ENCODE measurements at regions not wholly inside any gene's neighbourhood (a gene's known extent, or its start where the extent isn't known, plus 50 kb on each side); places are given as distances from the start of the nearest gene placed in this dataset.

DNA sequence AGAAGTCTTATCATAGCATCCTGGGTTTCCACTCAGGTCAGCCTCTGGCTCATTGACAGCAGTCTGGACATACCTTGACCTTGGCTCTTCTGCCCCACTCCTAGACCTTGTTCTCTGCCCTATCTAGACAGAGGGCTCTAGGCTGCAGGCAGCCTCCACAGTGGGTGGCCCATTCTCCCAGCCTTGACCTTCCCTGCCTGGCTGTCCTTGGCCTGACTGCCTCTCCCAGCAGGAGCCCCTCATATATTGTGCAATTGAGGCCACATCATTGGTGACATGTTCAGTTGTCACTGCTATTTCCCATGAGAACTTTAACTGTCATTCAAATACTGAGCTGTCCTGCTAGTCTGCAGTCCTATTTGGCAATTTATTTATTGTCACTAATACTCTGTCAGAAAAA lies 503.4 kb downstream of the PLXNA4 start:
- no peaks in the 10 kb centered on the region for H3K9me3 ChIP-seq
- H3K27ac ChIP-seq = no peak overlapping the region
- no peaks in the 10 kb centered on the region for H3K36me3 ChIP-seq
- no peak overlapping the region for H3K4me3 ChIP-seq
- no peaks in the 10 kb centered on the region for H3K4me1 ChIP-seq
- H3K27me3 ChIP-seq = no peaks in the 10 kb centered on the region
- TF ChIP-seq, protein P1, sequence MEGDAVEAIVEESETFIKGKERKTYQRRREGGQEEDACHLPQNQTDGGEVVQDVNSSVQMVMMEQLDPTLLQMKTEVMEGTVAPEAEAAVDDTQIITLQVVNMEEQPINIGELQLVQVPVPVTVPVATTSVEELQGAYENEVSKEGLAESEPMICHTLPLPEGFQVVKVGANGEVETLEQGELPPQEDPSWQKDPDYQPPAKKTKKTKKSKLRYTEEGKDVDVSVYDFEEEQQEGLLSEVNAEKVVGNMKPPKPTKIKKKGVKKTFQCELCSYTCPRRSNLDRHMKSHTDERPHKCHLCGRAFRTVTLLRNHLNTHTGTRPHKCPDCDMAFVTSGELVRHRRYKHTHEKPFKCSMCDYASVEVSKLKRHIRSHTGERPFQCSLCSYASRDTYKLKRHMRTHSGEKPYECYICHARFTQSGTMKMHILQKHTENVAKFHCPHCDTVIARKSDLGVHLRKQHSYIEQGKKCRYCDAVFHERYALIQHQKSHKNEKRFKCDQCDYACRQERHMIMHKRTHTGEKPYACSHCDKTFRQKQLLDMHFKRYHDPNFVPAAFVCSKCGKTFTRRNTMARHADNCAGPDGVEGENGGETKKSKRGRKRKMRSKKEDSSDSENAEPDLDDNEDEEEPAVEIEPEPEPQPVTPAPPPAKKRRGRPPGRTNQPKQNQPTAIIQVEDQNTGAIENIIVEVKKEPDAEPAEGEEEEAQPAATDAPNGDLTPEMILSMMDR (IDR thresholded peaks at IDR 0.05) = no peak
- FAIRE-seq = no peak
- DNase-seq = no peak
- ATAC-seq = no peak
- intact Hi-C loops (cut with DNase I) = no loop called here

DNA sequence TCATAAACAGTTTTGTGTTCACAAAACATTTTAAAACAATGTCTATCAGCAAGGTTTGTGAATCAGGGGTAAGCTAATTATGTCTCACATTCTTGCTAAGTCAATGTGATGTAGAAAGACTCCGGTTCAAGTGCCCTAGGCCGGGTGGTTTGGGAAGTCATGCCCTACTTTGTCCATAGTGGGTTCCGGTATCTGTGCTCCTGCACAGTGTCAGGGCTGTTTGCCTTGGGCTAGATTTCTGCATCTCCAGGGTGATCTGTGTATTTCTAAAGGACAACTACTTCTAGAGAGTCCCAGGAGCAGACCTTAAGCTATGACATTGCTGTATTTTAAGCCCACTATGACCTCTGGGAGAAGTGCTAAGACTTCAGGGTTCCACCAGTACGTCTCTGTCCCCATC lies 504.1 kb downstream of the PLXNA4 start:
- intact Hi-C loops (cut with DNase I) = no loop called here
- DNase-seq (no peak), FAIRE-seq (no peak), ATAC-seq (no peak)
- Histone ChIP-seq H3K27me3 (no peaks in the 10 kb centered on the region), H3K4me3 (no peak overlapping the region), H3K36me3 (no peaks in the 10 kb centered on the region), H3K27ac (no peak overlapping the region), H3K4me1 (no peaks in the 10 kb centered on the region), H3K9me3 (no peaks in the 10 kb centered on the region)
- TF ChIP-seq, protein P1 (IDR thresholded peaks at IDR 0.05) = no peak
- WGBS, 2 donors = 82 to 91% methylated on average over 4 of the region's 4 CpGs

DNA sequence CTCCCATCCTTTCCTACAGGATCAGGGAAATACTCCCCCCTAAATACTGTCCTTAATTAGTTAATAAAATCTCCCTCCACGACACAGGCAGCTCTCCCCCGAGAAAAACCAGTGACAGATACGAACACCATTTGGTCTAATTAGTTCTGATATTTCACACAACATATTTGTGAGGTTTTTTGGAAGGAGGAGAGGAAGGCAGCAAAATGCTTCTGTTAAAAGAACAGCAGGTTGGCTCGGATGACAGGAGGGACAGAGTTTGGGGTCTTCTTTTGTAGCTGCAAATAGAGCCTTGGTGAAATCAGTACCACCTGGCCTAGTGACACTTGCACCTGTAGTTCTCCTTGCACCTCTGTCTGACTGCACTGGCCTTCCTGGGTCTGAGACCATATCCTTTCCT lies 507.0 kb downstream of the PLXNA4 start:
- FAIRE-seq = no peak
- H3K36me3 ChIP-seq = no peaks in the 10 kb centered on the region

DNA sequence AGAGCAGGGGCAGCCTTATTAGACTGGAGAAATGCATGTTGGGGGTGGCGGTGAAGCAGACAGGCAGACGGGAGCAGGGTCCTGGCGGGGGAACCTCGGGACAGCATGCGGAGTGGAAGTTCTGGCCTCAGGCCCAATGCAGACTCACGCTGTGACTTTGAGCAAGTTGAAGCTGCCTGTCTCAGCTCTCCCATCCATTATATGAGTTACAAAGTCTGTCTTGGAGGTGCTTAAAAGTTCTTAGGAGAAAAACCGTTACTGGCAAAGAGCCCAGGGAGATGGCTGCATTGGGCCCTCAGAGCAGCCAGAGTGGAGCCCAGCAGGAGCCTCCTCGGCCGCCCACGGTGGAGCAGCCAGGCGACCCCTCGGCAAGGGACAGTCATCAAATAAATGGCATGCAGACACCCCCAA lies 509.5 kb downstream of the PLXNA4 start:
- intact Hi-C loops (cut with DNase I) = no loop called here
- H3K27me3 ChIP-seq = no peaks in the 10 kb centered on the region
- WGBS, 2 donors = 68 to 70% methylated on average over 12 of the region's 12 CpGs
- H3K9me3 ChIP-seq = no peaks in the 10 kb centered on the region
- ATAC-seq (peak in 1 of 4 donors; percentile 37), FAIRE-seq (no peak), DNase-seq (no peak)
- no peak overlapping the region for H3K27ac ChIP-seq
- no peaks in the 10 kb centered on the region for H3K4me1 ChIP-seq
- no peaks in the 10 kb centered on the region for H3K36me3 ChIP-seq
- TF ChIP-seq, protein P1 (IDR thresholded peaks at IDR 0.05) = no peak
- H3K4me3 ChIP-seq = no peak overlapping the region

More for the DNA sequence above, 507.0 kb downstream of the PLXNA4 start:
- WGBS, 2 donors = 56 to 59% methylated on average over 4 of the region's 4 CpGs
- H3K4me3 ChIP-seq = no peak overlapping the region
- H3K27me3 ChIP-seq = no peaks in the 10 kb centered on the region
- no peaks in the 10 kb centered on the region for H3K4me1 ChIP-seq
- TF ChIP-seq, protein P1 (IDR thresholded peaks at IDR 0.05) = no peak
- ATAC-seq (no peak), DNase-seq (no peak)
- H3K27ac ChIP-seq = no peak overlapping the region
- intact Hi-C loops (cut with DNase I) = no loop called here
- no peaks in the 10 kb centered on the region for H3K9me3 ChIP-seq

DNA sequence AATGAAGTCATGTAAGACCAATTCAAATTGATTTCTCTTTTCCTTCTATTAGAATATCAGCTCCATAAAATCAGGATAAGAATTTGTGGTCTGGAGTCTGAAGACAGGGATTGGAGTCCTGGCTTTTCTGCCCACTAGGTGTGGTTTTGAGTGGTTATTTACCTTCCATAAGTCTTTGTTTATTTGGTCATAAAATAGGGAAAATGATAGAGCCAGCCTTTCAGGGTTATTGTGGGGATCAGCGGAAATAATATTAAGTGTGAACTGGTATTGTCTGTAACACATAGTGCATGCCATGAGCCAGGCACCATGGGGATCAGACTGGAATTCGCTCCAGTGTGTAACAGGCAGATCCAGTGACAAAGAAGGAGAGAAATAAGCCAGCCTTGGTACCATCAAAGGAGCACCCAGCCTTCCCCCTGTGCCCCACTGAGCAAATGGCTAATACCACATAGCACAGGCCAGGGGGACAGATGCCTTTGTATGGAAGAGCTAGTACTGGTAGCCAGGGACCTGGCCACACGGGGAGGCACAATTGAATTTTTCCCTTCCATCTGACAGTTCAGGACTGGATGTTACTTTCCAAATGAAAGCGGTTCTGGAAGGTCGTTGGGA lies 509.7 kb upstream of the PODXL start:
- H3K36me3 ChIP-seq = no peaks in the 10 kb centered on the region
- 73 to 81% methylated on average over 5 of the region's 5 CpGs for WGBS, 2 donors
- H3K4me1 ChIP-seq = no peaks in the 10 kb centered on the region
- no peak for FAIRE-seq
- TF ChIP-seq, protein P1 (IDR thresholded peaks at IDR 0.05) = no peak
- no peak for DNase-seq
- ATAC-seq = no peak
- no peak overlapping the region for H3K27ac ChIP-seq
- no peaks in the 10 kb centered on the region for H3K27me3 ChIP-seq
- no peak overlapping the region for H3K4me3 ChIP-seq
- intact Hi-C loops (cut with DNase I) = no loop called here
- no peaks in the 10 kb centered on the region for H3K9me3 ChIP-seq

Data from pancreas (tissue), 10 donors.